A549 (cell line): ENCODE measurements at regions not wholly inside any gene's neighbourhood (a gene's known extent, or its start where the extent isn't known, plus 50 kb on each side); places are given as distances from the start of the nearest gene placed in this dataset.

ENCODE experiments used
- ATAC-seq, 2 experiments: fragments of 200-7000 bp in 1 of 2; fragments of >200 bp in 1 of 2; cut with Nextera tagmentation in 1 of 2; cut with Tn5 transposase in 1 of 2; 3 replicates each; pipeline versions ENCODE4 v1.8.0 to v1.9.1; 2018 to 2020; ENCODE audit warnings: mild to moderate bottlenecking in 1 of 2, moderate library complexity in 1 of 2
- CTCF ChIA-PET: fragments of 300-600 bp; sonication (Branson Sonifier 250); formaldehyde crosslinking; extraction: SDS; loops from one replicate; lab custom pipeline; 2021; ENCODE audit warnings: antibody characterized with exemption, inconsistent platforms; lab: Yijun Ruan, JAX
- POLR2A ChIA-PET: fragments of 350-600 bp; formaldehyde crosslinking; extraction: SDS; loops from one replicate; lab custom pipeline; 2021; ENCODE audit warnings: antibody characterized with exemption, inconsistent platforms; lab: Yijun Ruan, JAX
- DNase-seq, 2 experiments: peaks; one replicate each; pipeline versions ENCODE4 v3.0.0 to v3.0.0-alpha.2; 2011 to 2016; ENCODE audit warnings: low read depth in 1 of 2, low spot score in 1 of 2
- FAIRE-seq: peaks from 2 replicates; lab custom pipeline; 2011; peaks lifted over from hg19 to GRCh38; lab: Jason Lieb, UNC
- H3K27ac ChIP-seq, 2 experiments: fragments of >200 bp; sonication (Bioruptor Twin); formaldehyde crosslinking; 3 replicates each; pipeline ENCODE4 v1.5.1; 2016 to 2017
- H3K4me1 ChIP-seq: fragments of >200 bp; sonication (Bioruptor Twin); formaldehyde crosslinking; 3 replicates; pipeline ENCODE4 v1.6.1; 2016
- H3K4me2 ChIP-seq: fragments of >200 bp; sonication (Bioruptor Twin); formaldehyde crosslinking; 3 replicates; pipeline ENCODE4 v1.6.1; 2016
- H3K4me3 ChIP-seq: fragments of >200 bp; sonication (Bioruptor Twin); formaldehyde crosslinking; 3 replicates; pipeline ENCODE4 v1.5.1; 2016
- H3K9me3 ChIP-seq: fragments of >200 bp; sonication (Bioruptor Twin); formaldehyde crosslinking; 3 replicates; pipeline ENCODE4 v1.6.1; 2016
- CHD4 ChIP-seq: fragments of 200-600 bp; sonication (generic); IDR thresholded peaks from 2 replicates; pipeline ENCODE4 v1.6.1; 2016; ENCODE audit warnings: antibody characterized with exemption, mild to moderate bottlenecking, borderline replicate concordance
- EHMT2 ChIP-seq: fragments of 200-600 bp; sonication (generic); IDR thresholded peaks from 2 replicates; pipeline ENCODE4 v1.6.1; 2016; ENCODE audit warnings: antibody characterized with exemption, low read depth, mild to moderate bottlenecking, moderate library complexity
- HOXB5 ChIP-seq: fragments of 250-450 bp; sonication (Bioruptor Pico); IDR thresholded peaks from 2 replicates; pipeline ENCODE4 v1.5.0; 2020; ENCODE audit warnings: mild to moderate bottlenecking, moderate library complexity
- JUNB ChIP-seq: fragments of >200 bp; sonication (Bioruptor Twin); formaldehyde crosslinking; IDR thresholded peaks from 2 replicates; pipeline ENCODE4 v1.6.1; 2016
- KDM1A ChIP-seq: fragments of 200-600 bp; sonication (generic); IDR thresholded peaks from 2 replicates; pipeline ENCODE4 v1.6.1; 2016; ENCODE audit warnings: low read depth, mild to moderate bottlenecking
- KDM5A ChIP-seq: fragments of 200-600 bp; sonication (generic); IDR thresholded peaks from 2 replicates; pipeline ENCODE4 v1.6.1; 2016; ENCODE audit warnings: antibody characterized with exemption, mild to moderate bottlenecking
- NPAS2 ChIP-seq: fragments of 250-450 bp; sonication (Bioruptor Pico); IDR thresholded peaks from 2 replicates; pipeline ENCODE4 v1.8.0; 2022; ENCODE audit warnings: mild to moderate bottlenecking, moderate library complexity, borderline replicate concordance
- RCOR1 ChIP-seq: fragments of 150-350 bp; IDR thresholded peaks from 2 replicates; pipeline ENCODE4 v1.6.1; 2014; ENCODE audit warnings: antibody characterized with exemption, low read length, low read depth
- USF2 ChIP-seq: fragments of 450-650 bp; IDR thresholded peaks from 2 replicates; pipeline ENCODE4 v1.6.1; 2014; ENCODE audit warnings: antibody characterized with exemption
- ZC3H11A ChIP-seq: fragments of 450-650 bp; IDR thresholded peaks from 2 replicates; pipeline ENCODE4 v1.6.1; 2014; ENCODE audit warnings: antibody characterized with exemption, mild to moderate bottlenecking
- ZNF302 ChIP-seq: fragments of 250-450 bp; sonication (Bioruptor Pico); IDR thresholded peaks from 2 replicates; pipeline ENCODE4 v1.9.0; 2021; ENCODE audit warnings: inconsistent platforms, mild to moderate bottlenecking, moderate library complexity
- ZSCAN20 ChIP-seq: fragments of 250-450 bp; sonication (Bioruptor Pico); IDR thresholded peaks from 2 replicates; pipeline ENCODE4 v1.8.0; 2022; ENCODE audit warnings: mild to moderate bottlenecking, moderate library complexity
- WGBS: methylation state at CpG from one replicate; pipeline ENCODE4 v1.1.6; 2017; ENCODE audit errors: missing lambda C conversion rate; 5-methylcytosine and 5-hydroxymethylcytosine counted together
- TF ChIP-seq, protein P1 (sequence below): fragments of 200-600 bp; sonication (generic); IDR thresholded peaks from 2 replicates; pipeline ENCODE4 v1.6.1; 2016; ENCODE audit warnings: antibody characterized with exemption, mild to moderate bottlenecking, moderate library complexity
- TF ChIP-seq, protein P2 (sequence below): fragments of >200 bp; sonication (Bioruptor Twin); formaldehyde crosslinking; IDR thresholded peaks from 3 replicates; pipeline ENCODE4 v1.5.1; 2016
- TF ChIP-seq, protein P3 (sequence below): fragments of >200 bp; sonication (Bioruptor Twin); formaldehyde crosslinking; IDR thresholded peaks from 2 replicates; pipeline ENCODE4 v1.6.1; 2016

DNA sequence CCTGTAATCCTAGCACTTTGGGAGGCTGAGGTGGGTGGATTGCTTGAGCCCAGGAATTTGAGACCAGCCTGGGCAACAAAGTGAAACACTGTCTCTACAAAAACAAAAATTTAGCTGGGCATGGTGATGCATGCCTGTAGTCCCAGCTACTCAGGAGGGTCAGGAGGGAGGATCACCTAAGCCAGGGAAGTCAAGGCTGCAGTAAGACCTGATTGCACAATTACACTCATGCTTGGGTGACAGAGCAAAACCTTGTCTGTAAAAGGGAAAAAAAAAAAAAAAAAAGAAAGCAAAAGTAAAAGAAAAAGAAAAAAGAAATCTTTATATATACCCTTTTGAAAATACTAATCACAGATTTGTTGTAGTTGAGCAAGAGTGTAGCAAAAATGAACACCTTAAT, 801.0 kb upstream of the IGFBP7 start (continued):
- no peak for TF ChIP-seq KDM1A
- no peak for TF ChIP-seq RCOR1
- TF ChIP-seq, protein P1, sequence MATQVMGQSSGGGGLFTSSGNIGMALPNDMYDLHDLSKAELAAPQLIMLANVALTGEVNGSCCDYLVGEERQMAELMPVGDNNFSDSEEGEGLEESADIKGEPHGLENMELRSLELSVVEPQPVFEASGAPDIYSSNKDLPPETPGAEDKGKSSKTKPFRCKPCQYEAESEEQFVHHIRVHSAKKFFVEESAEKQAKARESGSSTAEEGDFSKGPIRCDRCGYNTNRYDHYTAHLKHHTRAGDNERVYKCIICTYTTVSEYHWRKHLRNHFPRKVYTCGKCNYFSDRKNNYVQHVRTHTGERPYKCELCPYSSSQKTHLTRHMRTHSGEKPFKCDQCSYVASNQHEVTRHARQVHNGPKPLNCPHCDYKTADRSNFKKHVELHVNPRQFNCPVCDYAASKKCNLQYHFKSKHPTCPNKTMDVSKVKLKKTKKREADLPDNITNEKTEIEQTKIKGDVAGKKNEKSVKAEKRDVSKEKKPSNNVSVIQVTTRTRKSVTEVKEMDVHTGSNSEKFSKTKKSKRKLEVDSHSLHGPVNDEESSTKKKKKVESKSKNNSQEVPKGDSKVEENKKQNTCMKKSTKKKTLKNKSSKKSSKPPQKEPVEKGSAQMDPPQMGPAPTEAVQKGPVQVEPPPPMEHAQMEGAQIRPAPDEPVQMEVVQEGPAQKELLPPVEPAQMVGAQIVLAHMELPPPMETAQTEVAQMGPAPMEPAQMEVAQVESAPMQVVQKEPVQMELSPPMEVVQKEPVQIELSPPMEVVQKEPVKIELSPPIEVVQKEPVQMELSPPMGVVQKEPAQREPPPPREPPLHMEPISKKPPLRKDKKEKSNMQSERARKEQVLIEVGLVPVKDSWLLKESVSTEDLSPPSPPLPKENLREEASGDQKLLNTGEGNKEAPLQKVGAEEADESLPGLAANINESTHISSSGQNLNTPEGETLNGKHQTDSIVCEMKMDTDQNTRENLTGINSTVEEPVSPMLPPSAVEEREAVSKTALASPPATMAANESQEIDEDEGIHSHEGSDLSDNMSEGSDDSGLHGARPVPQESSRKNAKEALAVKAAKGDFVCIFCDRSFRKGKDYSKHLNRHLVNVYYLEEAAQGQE: no peak
- TF ChIP-seq, protein P2, sequence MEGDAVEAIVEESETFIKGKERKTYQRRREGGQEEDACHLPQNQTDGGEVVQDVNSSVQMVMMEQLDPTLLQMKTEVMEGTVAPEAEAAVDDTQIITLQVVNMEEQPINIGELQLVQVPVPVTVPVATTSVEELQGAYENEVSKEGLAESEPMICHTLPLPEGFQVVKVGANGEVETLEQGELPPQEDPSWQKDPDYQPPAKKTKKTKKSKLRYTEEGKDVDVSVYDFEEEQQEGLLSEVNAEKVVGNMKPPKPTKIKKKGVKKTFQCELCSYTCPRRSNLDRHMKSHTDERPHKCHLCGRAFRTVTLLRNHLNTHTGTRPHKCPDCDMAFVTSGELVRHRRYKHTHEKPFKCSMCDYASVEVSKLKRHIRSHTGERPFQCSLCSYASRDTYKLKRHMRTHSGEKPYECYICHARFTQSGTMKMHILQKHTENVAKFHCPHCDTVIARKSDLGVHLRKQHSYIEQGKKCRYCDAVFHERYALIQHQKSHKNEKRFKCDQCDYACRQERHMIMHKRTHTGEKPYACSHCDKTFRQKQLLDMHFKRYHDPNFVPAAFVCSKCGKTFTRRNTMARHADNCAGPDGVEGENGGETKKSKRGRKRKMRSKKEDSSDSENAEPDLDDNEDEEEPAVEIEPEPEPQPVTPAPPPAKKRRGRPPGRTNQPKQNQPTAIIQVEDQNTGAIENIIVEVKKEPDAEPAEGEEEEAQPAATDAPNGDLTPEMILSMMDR: no peak

DNA sequence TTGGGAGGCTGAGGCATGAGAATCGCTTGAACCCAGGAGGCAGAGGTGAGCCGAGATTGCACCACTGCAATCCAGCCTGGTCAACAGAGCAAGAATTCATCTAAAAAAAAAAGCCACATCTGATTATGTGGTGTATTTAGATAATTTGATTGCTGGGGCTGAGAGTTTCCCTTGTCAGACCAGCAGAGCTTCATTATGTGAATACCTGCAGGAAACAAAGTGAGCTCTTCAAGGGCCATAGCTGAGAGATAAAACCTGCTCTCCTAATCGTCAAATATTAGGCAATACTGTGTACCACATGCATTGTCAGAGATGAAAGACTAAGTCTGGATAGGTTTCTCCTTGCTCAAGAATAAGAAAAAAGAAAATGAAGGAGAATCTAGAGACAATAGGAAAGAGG, 800.0 kb upstream of the IGFBP7 start:
- no peaks in the 10 kb centered on the region for H3K9me3 ChIP-seq
- 7% methylated on average over 3 of the region's 3 CpGs for WGBS
- CTCF ChIA-PET: no interaction called here
- no peak overlapping the region for H3K27ac ChIP-seq
- no peak for FAIRE-seq
- no peak overlapping the region for H3K4me3 ChIP-seq
- H3K4me1 ChIP-seq: no peaks in the 10 kb centered on the region
- no peak overlapping the region for H3K4me2 ChIP-seq
- POLR2A ChIA-PET: no interaction called here
- TF ChIP-seq, protein P1: no peak
- no peak for TF ChIP-seq EHMT2
- no peak for TF ChIP-seq JUNB
- TF ChIP-seq ZNF302 (CRISPR knock-in tag): no peak
- no peak for TF ChIP-seq RCOR1
- TF ChIP-seq ZSCAN20 (CRISPR knock-in tag): no peak
- TF ChIP-seq ZC3H11A: no peak
- TF ChIP-seq, all 56 proteins: peak for 0
- DNase-seq (no peak), ATAC-seq (no peak)

DNA sequence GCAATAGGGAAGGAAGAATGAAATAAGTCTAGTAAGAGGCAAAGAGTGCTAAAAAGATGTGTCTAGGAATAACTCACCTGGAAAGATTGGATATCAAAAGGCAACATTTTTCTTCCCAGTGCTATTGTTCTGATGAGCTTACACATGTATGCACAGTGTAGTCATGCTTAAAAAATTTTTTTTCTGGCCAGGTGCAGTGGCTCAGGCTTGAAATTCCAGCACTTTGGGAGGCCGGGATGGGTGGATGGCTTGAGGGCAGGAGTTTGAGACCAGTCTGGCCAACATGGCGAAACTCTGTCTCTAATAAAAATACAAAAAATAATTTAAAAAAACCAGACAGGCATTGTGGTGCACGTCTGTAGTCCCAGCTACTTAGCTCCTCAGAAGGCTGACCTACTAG, 795.8 kb upstream of the IGFBP7 start:
- 18% methylated on average over 3 of the region's 3 CpGs for WGBS
- Histone ChIP-seq H3K27ac (no peak overlapping the region), H3K4me3 (no peak overlapping the region), H3K4me2 (no peak overlapping the region), H3K9me3 (no peaks in the 10 kb centered on the region), H3K4me1 (no peaks in the 10 kb centered on the region)
- no peak for TF ChIP-seq CHD4
- no peak for TF ChIP-seq HOXB5 (CRISPR knock-in tag)
- no peak for TF ChIP-seq USF2
- TF ChIP-seq NPAS2 (CRISPR knock-in tag): no peak
- TF ChIP-seq KDM5A: no peak
- TF ChIP-seq, protein P3, sequence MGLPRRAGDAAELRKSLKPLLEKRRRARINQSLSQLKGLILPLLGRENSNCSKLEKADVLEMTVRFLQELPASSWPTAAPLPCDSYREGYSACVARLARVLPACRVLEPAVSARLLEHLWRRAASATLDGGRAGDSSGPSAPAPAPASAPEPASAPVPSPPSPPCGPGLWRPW: no peak
- ChIA-PET POLR2A (no interaction called here), CTCF (no interaction called here)
- DNase-seq (no peak), FAIRE-seq (no peak), ATAC-seq (no peak)
